ENCODE measurements at regions not wholly inside any gene's neighbourhood (a gene's known extent, or its start where the extent isn't known, plus 50 kb on each side); places are given as distances from the start of the nearest gene placed in this dataset.

GRCh38 chr14:37813732-37814131 is 218.3 kb downstream of the TTC6 start:
- no peak for TF ChIP-seq CTCF (IDR thresholded peaks at IDR 0.05)
- TF ChIP-seq POLR2A (IDR thresholded peaks at IDR 0.05): no peak
- TF ChIP-seq EP300 (IDR thresholded peaks at IDR 0.05): no peak

All from ovary (tissue), 3 donors.